AG10803 (cell line): ENCODE measurements at regions not wholly inside any gene's neighbourhood (a gene's known extent, or its start where the extent isn't known, plus 50 kb on each side); places are given as distances from the start of the nearest gene placed in this dataset.
"Not testable (repeated sequence)": the region's sequence is repeated elsewhere in the genome, so short reads cannot be mapped to it uniquely, and the experiment has no call there.

Experiments used
- DNase-seq: peaks from one replicate; pipeline ENCODE4 v3.0.0; 2010; ENCODE audit warnings: low read depth
- H3K4me3 ChIP-seq: 2 replicates; pipeline ENCODE4 v1.5.1; 2011; ENCODE audit warnings: mild to moderate bottlenecking, low read length, control low read depth
- TF ChIP-seq, protein P1 (sequence below): conservative IDR thresholded peaks from 2 replicates; pipeline ENCODE4 v1.5.1; 2011; ENCODE audit warnings: mild to moderate bottlenecking, low read length, control low read depth, inconsistent platforms

DNA sequence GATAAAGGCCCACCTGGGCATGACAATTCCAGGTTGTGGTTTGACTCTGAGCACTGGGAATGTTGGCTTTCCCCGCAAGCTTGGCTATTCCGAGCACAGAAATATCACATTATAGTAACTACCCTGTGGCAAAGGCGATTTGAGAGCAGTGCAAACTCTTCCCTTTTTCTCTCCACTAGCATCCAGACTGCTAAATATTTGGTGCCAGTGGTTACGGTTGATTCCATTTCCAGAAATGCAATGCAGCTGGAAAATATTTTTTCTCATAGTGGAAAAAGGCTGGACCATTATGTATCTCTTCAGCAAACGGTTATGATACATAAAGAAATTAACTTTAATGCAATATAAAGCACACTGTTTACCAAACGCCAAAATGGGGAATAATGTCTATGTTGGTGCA, 158.0 kb downstream of the ENC1 start:
- TF ChIP-seq, protein P1, sequence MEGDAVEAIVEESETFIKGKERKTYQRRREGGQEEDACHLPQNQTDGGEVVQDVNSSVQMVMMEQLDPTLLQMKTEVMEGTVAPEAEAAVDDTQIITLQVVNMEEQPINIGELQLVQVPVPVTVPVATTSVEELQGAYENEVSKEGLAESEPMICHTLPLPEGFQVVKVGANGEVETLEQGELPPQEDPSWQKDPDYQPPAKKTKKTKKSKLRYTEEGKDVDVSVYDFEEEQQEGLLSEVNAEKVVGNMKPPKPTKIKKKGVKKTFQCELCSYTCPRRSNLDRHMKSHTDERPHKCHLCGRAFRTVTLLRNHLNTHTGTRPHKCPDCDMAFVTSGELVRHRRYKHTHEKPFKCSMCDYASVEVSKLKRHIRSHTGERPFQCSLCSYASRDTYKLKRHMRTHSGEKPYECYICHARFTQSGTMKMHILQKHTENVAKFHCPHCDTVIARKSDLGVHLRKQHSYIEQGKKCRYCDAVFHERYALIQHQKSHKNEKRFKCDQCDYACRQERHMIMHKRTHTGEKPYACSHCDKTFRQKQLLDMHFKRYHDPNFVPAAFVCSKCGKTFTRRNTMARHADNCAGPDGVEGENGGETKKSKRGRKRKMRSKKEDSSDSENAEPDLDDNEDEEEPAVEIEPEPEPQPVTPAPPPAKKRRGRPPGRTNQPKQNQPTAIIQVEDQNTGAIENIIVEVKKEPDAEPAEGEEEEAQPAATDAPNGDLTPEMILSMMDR: no peak
- DNase-seq: no peak
- H3K4me3 ChIP-seq: no peak overlapping the region

DNA sequence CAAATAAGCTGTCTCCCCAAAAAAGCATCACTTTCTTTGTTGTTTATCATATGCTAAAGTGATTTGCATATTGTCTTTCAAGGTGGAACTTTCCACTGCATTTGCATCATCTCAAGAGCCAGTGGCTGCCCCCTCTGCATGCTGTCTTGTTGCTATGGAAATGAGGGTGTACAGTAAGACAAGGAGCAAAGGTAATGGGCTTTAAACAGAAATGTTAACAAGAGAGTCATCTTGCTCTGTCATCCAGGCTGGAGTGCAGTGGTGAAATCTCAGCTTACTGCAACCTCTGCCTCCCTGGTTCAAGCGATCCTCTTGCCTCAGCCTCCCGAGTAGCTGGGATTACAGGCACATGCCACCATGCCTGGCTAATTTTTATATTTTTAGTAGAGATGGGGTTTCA, 159.2 kb downstream of the ENC1 start:
- DNase-seq, H3K4me3 ChIP-seq: not testable (repeated sequence)

DNA sequence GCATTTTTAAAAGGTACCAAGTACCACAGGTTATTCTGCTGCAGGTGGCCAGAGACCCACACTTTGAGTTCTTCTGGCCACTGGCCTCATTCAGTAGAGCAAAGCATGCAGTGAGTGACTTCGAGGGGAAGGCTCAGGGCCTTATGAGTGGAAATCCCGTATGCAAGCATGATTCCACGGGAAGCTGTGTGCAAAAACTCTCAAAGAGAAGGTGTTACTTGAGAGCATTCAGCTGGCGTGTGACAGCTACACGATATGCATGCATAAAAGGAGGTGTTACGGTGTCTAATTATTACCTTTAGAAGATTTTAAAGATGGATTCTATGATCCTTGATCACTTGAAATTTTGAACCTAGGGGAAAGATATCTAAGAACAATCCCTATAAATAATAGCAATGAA, 160.3 kb downstream of the ENC1 start:
- TF ChIP-seq, protein P1: no peak
- no peak for DNase-seq
- H3K4me3 ChIP-seq: no peak overlapping the region

DNA sequence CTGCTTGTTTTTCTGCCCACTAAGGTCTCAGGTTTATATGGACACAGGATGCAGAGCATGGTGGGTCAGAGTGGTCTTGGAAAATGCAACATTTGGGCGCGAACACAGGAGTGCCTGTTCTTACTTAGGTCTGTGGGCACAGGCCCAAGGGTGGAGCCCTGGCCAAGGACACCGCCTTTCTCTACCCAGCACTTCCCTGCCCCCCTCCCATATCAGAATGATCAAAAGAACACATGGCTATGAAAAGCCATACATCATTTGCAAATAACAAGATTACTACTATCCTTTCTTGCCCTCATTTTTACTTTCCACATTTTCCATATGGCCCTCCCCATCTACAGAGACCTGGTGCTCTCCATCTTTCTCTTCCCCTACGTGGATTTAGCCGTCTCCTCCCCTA, 162.2 kb downstream of the ENC1 start:
- H3K4me3 ChIP-seq: no peak overlapping the region
- no peak for DNase-seq
- TF ChIP-seq, protein P1: no peak

DNA sequence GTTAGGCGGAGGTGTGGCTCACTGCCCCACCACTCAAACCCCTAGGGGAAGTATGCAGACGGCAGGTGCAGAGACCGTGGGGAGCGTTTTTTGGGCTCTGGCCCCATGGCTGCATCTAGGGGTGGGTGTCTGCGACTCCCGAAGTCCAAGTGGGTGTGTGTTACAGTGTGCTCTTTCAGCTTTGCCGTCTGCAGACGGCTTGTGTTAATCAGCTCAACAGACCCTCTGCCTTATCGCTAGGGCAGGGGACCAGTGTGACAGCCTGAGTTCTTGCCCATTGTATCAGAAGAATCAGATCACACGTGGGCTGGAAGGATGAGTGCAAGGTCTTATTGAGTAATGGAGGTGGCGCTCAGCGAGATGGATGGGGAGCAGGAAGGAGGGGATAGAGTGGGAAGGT, 162.8 kb downstream of the ENC1 start:
- H3K4me3 ChIP-seq: no peak overlapping the region
- DNase-seq: no peak
- TF ChIP-seq, protein P1: no peak

DNA sequence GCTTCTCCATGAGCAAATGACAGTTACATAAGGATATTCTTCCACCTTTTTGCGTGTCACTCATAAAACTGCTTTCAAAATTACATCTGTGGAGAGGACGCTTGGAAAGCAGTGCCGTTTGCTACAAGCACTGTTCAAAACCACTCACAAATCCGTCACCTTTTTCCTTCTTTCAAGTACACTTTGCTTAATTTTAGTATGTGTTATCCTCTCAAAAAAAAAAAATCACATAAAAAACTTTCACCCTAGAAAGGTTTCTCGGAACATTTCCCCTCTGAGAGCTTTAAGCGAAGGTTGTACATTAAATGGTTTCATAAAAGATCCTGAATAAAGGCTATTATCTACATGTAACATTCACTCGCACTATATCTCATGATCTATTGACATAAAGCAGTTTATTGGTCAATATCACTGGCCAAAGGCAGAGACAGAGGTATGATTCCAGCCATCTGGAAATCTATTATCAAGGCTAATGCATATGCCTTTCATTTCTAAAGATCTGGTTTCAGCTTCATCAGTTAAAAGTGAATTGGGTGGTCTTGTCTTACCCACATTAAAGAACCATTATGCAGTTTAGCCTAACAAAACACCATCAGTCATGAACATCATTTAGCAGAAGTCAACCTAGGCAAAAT, 163.6 kb downstream of the ENC1 start:
- no peak overlapping the region for H3K4me3 ChIP-seq
- TF ChIP-seq, protein P1: no peak
- DNase-seq: no peak

DNA sequence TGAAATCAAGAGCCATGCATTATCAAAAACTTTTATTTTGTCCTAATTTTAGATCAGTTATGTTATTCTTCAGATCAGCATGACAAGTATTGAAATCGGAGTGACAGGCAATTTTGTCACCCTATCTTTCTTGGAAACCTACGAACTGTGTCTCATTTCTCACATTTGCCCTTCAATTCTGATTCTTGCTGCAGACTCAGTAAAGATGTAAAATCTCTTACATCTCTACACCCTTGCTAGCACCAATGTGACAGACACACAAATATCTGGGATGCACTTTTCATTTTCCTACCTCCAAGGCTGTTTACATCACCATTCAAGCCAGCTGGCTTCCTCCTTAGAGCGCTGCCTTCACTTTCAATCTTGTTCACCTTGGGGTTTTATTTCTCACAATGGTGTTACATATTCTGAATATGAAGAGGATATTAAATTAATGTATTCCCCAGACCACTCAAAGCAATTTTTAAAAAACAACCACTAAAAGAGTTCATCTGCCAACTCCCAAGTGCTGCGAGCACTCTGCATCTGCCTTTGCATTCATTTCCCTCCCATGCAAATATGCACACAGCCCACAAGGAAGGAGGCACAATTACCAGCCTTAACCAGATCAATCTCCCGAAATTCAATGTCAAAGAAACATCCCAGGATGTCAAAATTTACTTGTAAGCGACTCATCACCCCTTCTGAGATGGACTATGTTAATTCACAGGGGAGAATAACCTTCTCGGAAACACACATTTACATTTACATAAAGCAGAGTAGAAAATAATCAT, 164.3 kb downstream of the ENC1 start:
- H3K4me3 ChIP-seq: no peak overlapping the region
- TF ChIP-seq, protein P1: no peak
- no peak for DNase-seq
